ENCODE measurements at regions not wholly inside any gene's neighbourhood (a gene's known extent, or its start where the extent isn't known, plus 50 kb on each side); places are given as distances from the start of the nearest gene placed in this dataset.

DNA sequence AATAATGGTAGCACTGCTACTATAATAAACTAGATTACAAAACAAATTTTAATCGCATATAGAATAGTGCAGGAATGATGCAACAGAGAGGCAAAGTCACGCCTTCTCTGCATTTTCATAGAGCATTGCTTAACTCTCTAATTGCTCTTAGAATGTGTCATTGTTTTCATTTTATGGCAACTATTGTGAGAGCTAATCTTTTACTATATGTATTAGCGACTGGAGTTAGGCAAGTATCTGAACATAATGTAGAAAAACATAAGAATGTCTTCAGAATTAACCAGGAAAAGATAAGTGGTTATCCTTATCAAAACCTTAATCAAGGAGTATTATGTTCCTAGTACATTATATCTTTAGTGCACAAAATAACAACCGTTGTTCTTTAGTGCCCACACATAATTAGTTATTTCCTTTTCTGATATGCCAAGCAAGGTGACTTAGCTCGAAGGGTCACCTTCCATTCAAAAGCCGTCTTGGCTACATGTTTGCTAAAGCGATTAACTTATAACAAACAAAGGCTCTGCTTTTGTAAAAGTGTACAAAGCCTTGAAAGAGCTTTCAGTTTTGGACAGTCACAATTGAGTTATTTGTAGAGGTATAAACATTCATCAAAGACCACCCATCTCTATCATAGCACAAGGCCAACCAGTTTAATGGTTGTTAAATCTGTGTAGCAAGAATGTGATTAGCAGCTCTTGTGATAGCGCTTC lies 1328.9 kb downstream of the ROBO2 start:
- Histone ChIP-seq H3K27me3 (no peaks in the 10 kb centered on the region), H3K9me3 (no peaks in the 10 kb centered on the region), H3K36me3 (no peaks in the 10 kb centered on the region), H3K27ac (no peak overlapping the region), H3K4me1 (no peaks in the 10 kb centered on the region), H3K4me3 (no peak overlapping the region)
- TF ChIP-seq CTCF (IDR thresholded peaks at IDR 0.05) = no peak
- DNase-seq (ENCODE audit: low spot score in 2 of 2) = no peak
- intact Hi-C loops (cut with DNase I) = no loop called here

DNA sequence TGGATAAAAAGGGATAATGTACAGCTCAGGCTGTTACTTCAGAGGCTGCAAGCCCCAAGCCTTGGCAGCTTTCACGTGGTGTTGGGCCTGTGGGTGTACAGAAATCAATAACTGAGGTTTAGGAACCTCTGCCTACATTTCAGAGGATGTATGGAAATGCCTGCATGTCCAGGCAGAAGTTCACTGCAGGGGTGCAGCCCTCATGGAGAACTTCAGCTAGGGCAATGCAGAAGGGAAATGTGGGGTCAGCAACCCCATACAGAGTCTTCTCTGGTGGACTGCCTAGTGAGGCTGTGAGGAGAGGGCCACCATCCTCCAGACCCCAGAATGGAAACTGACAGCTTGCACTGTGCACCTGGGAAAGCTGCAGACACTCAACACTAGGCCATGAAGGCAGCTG lies 1350.3 kb downstream of the ROBO2 start:
- H3K9me3 ChIP-seq = no peaks in the 10 kb centered on the region
- TF ChIP-seq CTCF (IDR thresholded peaks at IDR 0.05) = no peak
- no peak overlapping the region for H3K4me3 ChIP-seq
- DNase-seq (ENCODE audit: low spot score in 2 of 2) = no peak
- no peaks in the 10 kb centered on the region for H3K27me3 ChIP-seq
- no peaks in the 10 kb centered on the region for H3K36me3 ChIP-seq
- H3K27ac ChIP-seq = no peak overlapping the region
- intact Hi-C loops (cut with DNase I) = no loop called here
- H3K4me1 ChIP-seq = no peaks in the 10 kb centered on the region

DNA sequence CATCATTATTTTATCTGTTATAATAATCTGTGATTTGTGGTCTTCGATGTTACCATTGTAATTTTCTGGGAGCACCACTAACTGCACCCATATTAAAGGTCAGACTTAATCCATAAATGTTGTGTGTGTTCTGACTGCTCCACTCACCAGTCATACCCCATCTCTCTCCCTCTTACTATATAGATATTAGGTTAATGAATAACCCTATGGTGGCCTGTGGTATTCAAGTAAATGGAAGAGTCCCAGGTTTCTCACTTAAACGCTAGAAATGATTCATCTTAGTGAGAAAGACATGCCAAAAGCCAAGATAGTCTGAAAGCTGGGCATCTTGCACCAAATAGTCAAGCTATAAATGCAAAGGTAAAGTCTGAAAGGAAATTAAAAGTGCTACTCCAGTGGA lies 1358.5 kb downstream of the ROBO2 start:
- intact Hi-C loops (cut with DNase I) = no loop called here
- no peak for DNase-seq (ENCODE audit: low spot score in 2 of 2)
- no peaks in the 10 kb centered on the region for H3K27me3 ChIP-seq
- no peak overlapping the region for H3K4me3 ChIP-seq
- H3K36me3 ChIP-seq = no peaks in the 10 kb centered on the region
- no peaks in the 10 kb centered on the region for H3K4me1 ChIP-seq
- H3K27ac ChIP-seq = no peak overlapping the region
- no peak for TF ChIP-seq CTCF (IDR thresholded peaks at IDR 0.05)
- H3K9me3 ChIP-seq = no peaks in the 10 kb centered on the region

DNA sequence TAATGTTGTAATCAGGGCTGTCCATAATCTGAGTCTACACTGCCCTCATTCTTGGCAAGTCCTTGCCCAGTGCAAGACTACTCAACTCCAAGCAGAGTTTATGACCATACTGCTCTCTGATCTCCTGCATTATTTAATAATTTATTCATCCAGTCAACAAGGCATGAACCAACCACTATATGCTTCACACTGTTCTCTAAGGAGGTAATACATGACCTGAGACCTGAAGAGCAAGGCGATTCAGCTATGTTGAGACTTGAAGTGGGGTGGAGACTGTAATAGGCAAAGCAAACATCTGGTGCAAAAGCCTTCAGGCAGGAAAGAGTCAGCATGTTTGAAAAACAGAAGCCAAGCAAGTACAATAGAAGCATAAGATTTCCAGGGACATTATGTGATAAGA lies 1362.8 kb downstream of the ROBO2 start:
- H3K27me3 ChIP-seq = no peaks in the 10 kb centered on the region
- H3K4me3 ChIP-seq = no peak overlapping the region
- H3K36me3 ChIP-seq = no peaks in the 10 kb centered on the region
- no peaks in the 10 kb centered on the region for H3K9me3 ChIP-seq
- intact Hi-C loops (cut with DNase I) = no loop called here
- no peaks in the 10 kb centered on the region for H3K4me1 ChIP-seq
- H3K27ac ChIP-seq = no peak overlapping the region
- no peak for TF ChIP-seq CTCF (IDR thresholded peaks at IDR 0.05)
- no peak for DNase-seq (ENCODE audit: low spot score in 2 of 2)

DNA sequence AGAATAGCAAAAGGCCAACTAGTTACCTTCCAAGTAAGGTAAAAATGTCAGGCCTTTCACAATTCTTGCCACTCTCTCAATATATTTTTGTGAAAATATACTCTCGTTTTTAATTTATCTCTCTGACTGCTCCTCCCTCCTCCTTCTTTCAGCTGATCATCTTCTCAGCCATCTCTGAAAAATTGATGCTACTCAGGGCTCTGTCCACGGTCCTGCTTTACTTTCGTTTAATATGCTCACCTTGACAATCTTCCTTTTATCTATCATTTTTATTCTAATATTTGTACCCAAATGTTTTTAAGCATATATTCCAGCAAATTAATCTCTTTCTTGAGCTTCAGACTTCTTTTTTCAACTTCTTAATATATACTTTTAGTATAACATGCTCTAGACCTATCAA lies 1362.1 kb downstream of the ROBO1 start:
- H3K36me3 ChIP-seq = no peaks in the 10 kb centered on the region
- no peaks in the 10 kb centered on the region for H3K4me1 ChIP-seq

More for the DNA sequence above, 1362.1 kb downstream of the ROBO1 start:
- intact Hi-C loops (cut with DNase I) = no loop called here
- Histone ChIP-seq H3K27me3 (no peaks in the 10 kb centered on the region), H3K4me3 (no peak overlapping the region), H3K9me3 (no peaks in the 10 kb centered on the region), H3K27ac (no peak overlapping the region)
- TF ChIP-seq CTCF (IDR thresholded peaks at IDR 0.05) = no peak
- no peak for DNase-seq (ENCODE audit: low spot score in 2 of 2)
